HepG2 (cell line): ENCODE measurements at regions not wholly inside any gene's neighbourhood (a gene's known extent, or its start where the extent isn't known, plus 50 kb on each side); places are given as distances from the start of the nearest gene placed in this dataset.

Experiments used
- ATAC-seq: fragments of 200-7000 bp; cut with Tn5 transposase; 3 replicates; pipeline ENCODE4 v1.9.1; 2020; ENCODE audit warnings: mild to moderate bottlenecking, moderate library complexity
- BruUV-seq: library from RNA; stranded (reverse); fragments of 400-500 nt; replicated peaks from 2 replicates; lab custom pipeline; 2021; lab: Mats Ljungman, UMichigan
- CTCF ChIA-PET: fragments of 300-600 bp; formaldehyde crosslinking; extraction: SDS; loops from one replicate; lab custom pipeline; 2021; ENCODE audit warnings: low total read pairs, inconsistent platforms, low intra/inter-chr PET ratio; lab: Yijun Ruan, JAX
- POLR2A ChIA-PET: fragments of 350-600 bp; sonication (Branson Sonifier 250); formaldehyde crosslinking; loops from one replicate; lab custom pipeline; 2020; ENCODE audit warnings: antibody characterized with exemption, inconsistent platforms; lab: Yijun Ruan, JAX
- DNase-seq: peaks from one replicate; pipeline ENCODE4 v3.0.0-alpha.2; 2015; ENCODE audit warnings: low spot score
- FAIRE-seq: peaks from 3 replicates; lab custom pipeline; 2011; peaks lifted over from hg19 to GRCh38; lab: Jason Lieb, UNC
- H2AFZ ChIP-seq: one replicate; pipeline ENCODE4 v1.6.1; 2011; ENCODE audit warnings: low read length, inconsistent platforms
- H3K27ac ChIP-seq: fragments of 300-600 bp; 3 replicates; pipeline ENCODE4 v1.8.0; 2011; ENCODE audit warnings: mixed run types, mild to moderate bottlenecking, mixed read lengths, low read length, inconsistent platforms; ENCODE audit not compliant: insufficient read depth; ENCODE audit errors: extremely low read length
- H3K27me3 ChIP-seq, 2 experiments: fragments of 200-600 bp in 1 of 2; 2 replicates in 1 of 2; 3 replicates in 1 of 2; pipeline versions ENCODE4 v1.6.0 to v1.8.0; 2011; ENCODE audit warnings: low read length in 2 of 2, mild to moderate bottlenecking in 2 of 2, moderate library complexity in 2 of 2, inconsistent platforms in 1 of 2; ENCODE audit not compliant: insufficient read depth in 2 of 2, control insufficient read depth in 1 of 2
- H3K36me3 ChIP-seq, 2 experiments: fragments of 200-600 bp in 1 of 2; replicated peaks in 1 of 2; 2 replicates in 1 of 2; 3 replicates in 1 of 2; pipeline versions ENCODE4 v1.5.1 to v1.8.0; 2011; ENCODE audit warnings: low read length in 2 of 2, inconsistent platforms in 1 of 2; ENCODE audit not compliant: insufficient read depth in 2 of 2, control insufficient read depth in 1 of 2
- H3K4me1 ChIP-seq: 2 replicates; pipeline ENCODE4 v1.5.1; 2012; ENCODE audit warnings: low read length, inconsistent platforms; ENCODE audit not compliant: insufficient read depth
- H3K4me2 ChIP-seq: 2 replicates; pipeline ENCODE4 v1.6.0; 2011; ENCODE audit warnings: low read depth, low read length, inconsistent platforms
- H3K4me3 ChIP-seq, 3 experiments: fragments of 200-600 bp in 1 of 3; sonication (generic), shearing (Covaris generic) in 1 of 3; replicated peaks in 1 of 3; 2 replicates each; pipeline ENCODE4 v1.5.1; 2011 to 2016; ENCODE audit warnings: low read length in 3 of 3, inconsistent platforms in 2 of 3, low read depth in 2 of 3, mild to moderate bottlenecking in 2 of 3, control low read depth in 1 of 3, mixed read lengths in 1 of 3; ENCODE audit not compliant: insufficient read depth in 1 of 3
- H3K79me2 ChIP-seq: one replicate; pipeline ENCODE4 v1.6.1; 2011; ENCODE audit warnings: low read length, inconsistent platforms; ENCODE audit not compliant: insufficient read depth
- H3K9ac ChIP-seq: 2 replicates; pipeline ENCODE4 v1.6.0; 2011; ENCODE audit warnings: mild to moderate bottlenecking, low read depth, low read length, inconsistent platforms; ENCODE audit not compliant: insufficient read depth
- H3K9me3 ChIP-seq: 2 replicates; pipeline ENCODE4 v1.5.1; 2012; ENCODE audit warnings: mild to moderate bottlenecking, low read length
- H4K20me1 ChIP-seq: 2 replicates; pipeline ENCODE4 v1.6.0; 2011; ENCODE audit warnings: inconsistent platforms, mild to moderate bottlenecking, low read length, moderate library complexity; ENCODE audit not compliant: insufficient read depth
- GTF3A ChIP-seq: sonication (generic); formaldehyde crosslinking; conservative IDR thresholded peaks from 2 replicates; pipeline ENCODE4 v1.4.0; 2020; ENCODE audit warnings: mild to moderate bottlenecking, missing genetic modification reagents
- IKZF4 ChIP-seq: sonication (generic); formaldehyde crosslinking; IDR thresholded peaks from 2 replicates; pipeline ENCODE4 v1.5.1; 2020; ENCODE audit warnings: borderline replicate concordance, mild to moderate bottlenecking, low read depth, missing genetic modification reagents; ENCODE audit errors: not compliant biosample characterization
- NAIF1 ChIP-seq: sonication (generic); formaldehyde crosslinking; IDR thresholded peaks from 2 replicates; pipeline ENCODE4 v1.5.0; 2020; ENCODE audit warnings: mild to moderate bottlenecking, missing genetic modification reagents, borderline replicate concordance
- RARA ChIP-seq: IDR thresholded peaks from 2 replicates; pipeline ENCODE4 v1.6.1; 2016; ENCODE audit warnings: missing genetic modification reagents, missing compliant biosample characterization
- TBL1XR1 ChIP-seq: fragments of 150-350 bp; IDR thresholded peaks from 2 replicates; pipeline ENCODE4 v1.6.1; 2014; ENCODE audit warnings: borderline replicate concordance, low read length; ENCODE audit not compliant: partially characterized antibody
- ZIK1 ChIP-seq: sonication (generic); formaldehyde crosslinking; IDR thresholded peaks from 2 replicates; pipeline ENCODE4 v1.5.0; 2020; ENCODE audit warnings: mild to moderate bottlenecking, low read depth, missing genetic modification reagents, borderline replicate concordance
- ZNF484 ChIP-seq: sonication (generic); formaldehyde crosslinking; IDR thresholded peaks from 2 replicates; pipeline ENCODE4 v1.5.1; 2020; ENCODE audit warnings: mild to moderate bottlenecking, low read depth, missing genetic modification reagents, borderline replicate concordance
- ZNF772 ChIP-seq: sonication (generic); formaldehyde crosslinking; IDR thresholded peaks from 2 replicates; pipeline ENCODE4 v1.5.0; 2020; ENCODE audit warnings: mild to moderate bottlenecking, missing genetic modification reagents
- WGBS: methylation state at CpG from one replicate; pipeline ENCODE4 v1.1.6; 2017; ENCODE audit warnings: low lambda C conversion rate; 5-methylcytosine and 5-hydroxymethylcytosine counted together
- in situ Hi-C: cut with HindIII; loops from 2 replicates; pipeline ENCODE4 v1.10.0; 2017; ENCODE audit warnings: low pct_unique_long_range_greater_than_20kb; ENCODE audit not compliant: extremely low pct_ligation_motif_present
- intact Hi-C: fragments of 100-400 bp; cut with micrococcal nuclease; formaldehyde crosslinking; loops from one replicate; pipeline ENCODE4 v1.10.0; 2022; ENCODE audit not compliant: unreplicated experiment
- TF ChIP-seq, protein P1 (sequence below): sonication (generic); formaldehyde crosslinking; IDR thresholded peaks from 2 replicates; pipeline ENCODE4 v1.9.0; 2021; ENCODE audit warnings: missing genetic modification reagents, mild to moderate bottlenecking, borderline replicate concordance
- TF ChIP-seq, protein P2 (sequence below): sonication (generic); formaldehyde crosslinking; IDR thresholded peaks from 2 replicates; pipeline ENCODE4 v1.9.0; 2021; ENCODE audit warnings: mild to moderate bottlenecking, missing genetic modification reagents

DNA sequence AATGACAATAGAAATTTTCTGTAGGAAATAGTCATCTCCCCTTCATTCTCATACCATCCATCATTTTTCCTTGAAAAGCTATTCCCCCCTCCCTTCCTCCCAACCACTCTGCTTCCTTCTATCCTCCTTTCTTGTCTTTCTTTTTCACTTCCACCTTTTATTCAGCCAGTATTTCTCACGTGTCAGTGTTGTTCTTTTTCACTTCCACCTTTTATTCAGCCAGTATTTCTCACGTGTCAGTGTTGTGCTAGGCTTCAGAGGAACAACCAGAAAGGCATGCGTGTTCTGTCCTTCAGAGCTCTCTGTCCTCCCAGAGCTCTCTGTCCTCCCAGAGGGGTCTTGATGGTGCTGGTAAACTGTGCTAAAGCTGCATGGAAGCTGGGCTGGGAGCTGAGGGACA is 419.6 kb downstream of the GADD45G start:
- ATAC-seq (no peak), DNase-seq (no peak), FAIRE-seq (no peak)
- Histone ChIP-seq H2AFZ (no peak overlapping the region), H3K79me2 (no peaks in the 10 kb centered on the region), H3K36me3 (no peaks in the 10 kb centered on the region), H3K27me3 (no peaks in the 10 kb centered on the region), H4K20me1 (no peaks in the 10 kb centered on the region), H3K4me3 (no peak overlapping the region), H3K4me2 (no peak overlapping the region), H3K27ac (no peak overlapping the region), H3K9ac (no peak overlapping the region), H3K4me1 (no peaks in the 10 kb centered on the region), H3K9me3 (no peaks in the 10 kb centered on the region)
- intact Hi-C loops (no loop called here), in situ Hi-C loops (no loop called here)
- 24% methylated on average over 3 of the region's 3 CpGs for WGBS
- CTCF ChIA-PET = no interaction called here
- POLR2A ChIA-PET = no interaction called here
- BruUV-seq = no TSS peak
- TF ChIP-seq ZIK1 (CRISPR knock-in tag) (no peak), ZNF772 (CRISPR knock-in tag) (no peak)

DNA sequence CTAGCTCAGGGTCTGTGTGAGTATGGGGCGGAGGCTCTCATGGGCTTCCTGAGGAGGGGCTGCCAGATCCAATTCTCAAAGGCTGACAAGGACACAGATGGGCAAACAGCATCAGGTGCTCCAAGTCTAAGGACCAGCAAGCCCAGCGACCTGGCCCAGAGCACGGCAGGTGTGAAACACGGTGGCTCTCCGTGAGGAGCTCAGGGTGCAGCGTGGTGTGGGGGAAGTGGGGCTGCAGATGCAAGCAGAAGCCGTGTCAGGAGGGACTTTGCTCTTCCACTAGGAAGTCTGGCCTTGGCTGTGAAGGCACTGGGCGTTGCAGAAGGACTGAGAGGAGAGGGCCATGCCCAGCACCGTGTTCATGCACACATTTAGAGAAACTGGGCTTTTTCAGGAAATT is 420.0 kb downstream of the GADD45G start:
- DNase-seq (no peak), ATAC-seq (no peak), FAIRE-seq (no peak)
- Histone ChIP-seq H2AFZ (no peak overlapping the region), H3K9ac (no peak overlapping the region), H3K27ac (no peak overlapping the region), H3K79me2 (no peaks in the 10 kb centered on the region), H4K20me1 (no peaks in the 10 kb centered on the region), H3K36me3 (no peaks in the 10 kb centered on the region), H3K4me1 (no peaks in the 10 kb centered on the region), H3K4me2 (no peak overlapping the region), H3K9me3 (no peaks in the 10 kb centered on the region), H3K27me3 (no peaks in the 10 kb centered on the region), H3K4me3 (no peak overlapping the region)
- ChIA-PET CTCF (no interaction called here), POLR2A (no interaction called here)
- intact Hi-C loops = no loop called here
- in situ Hi-C loops = no loop called here
- 4% methylated on average over 5 of the region's 9 CpGs for WGBS
- BruUV-seq = no TSS peak
- TF ChIP-seq IKZF4 (no peak), RARA (CRISPR knock-in tag) (no peak), ZNF484 (CRISPR knock-in tag) (no peak), NAIF1 (no peak), GTF3A (CRISPR knock-in tag) (no peak), TBL1XR1 (no peak)
- TF ChIP-seq, protein P1, sequence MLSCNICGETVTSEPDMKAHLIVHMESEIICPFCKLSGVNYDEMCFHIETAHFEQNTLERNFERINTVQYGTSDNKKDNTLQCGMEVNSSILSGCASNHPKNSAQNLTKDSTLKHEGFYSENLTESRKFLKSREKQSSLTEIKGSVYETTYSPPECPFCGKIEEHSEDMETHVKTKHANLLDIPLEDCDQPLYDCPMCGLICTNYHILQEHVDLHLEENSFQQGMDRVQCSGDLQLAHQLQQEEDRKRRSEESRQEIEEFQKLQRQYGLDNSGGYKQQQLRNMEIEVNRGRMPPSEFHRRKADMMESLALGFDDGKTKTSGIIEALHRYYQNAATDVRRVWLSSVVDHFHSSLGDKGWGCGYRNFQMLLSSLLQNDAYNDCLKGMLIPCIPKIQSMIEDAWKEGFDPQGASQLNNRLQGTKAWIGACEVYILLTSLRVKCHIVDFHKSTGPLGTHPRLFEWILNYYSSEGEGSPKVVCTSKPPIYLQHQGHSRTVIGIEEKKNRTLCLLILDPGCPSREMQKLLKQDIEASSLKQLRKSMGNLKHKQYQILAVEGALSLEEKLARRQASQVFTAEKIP = no peak
- TF ChIP-seq, protein P2, sequence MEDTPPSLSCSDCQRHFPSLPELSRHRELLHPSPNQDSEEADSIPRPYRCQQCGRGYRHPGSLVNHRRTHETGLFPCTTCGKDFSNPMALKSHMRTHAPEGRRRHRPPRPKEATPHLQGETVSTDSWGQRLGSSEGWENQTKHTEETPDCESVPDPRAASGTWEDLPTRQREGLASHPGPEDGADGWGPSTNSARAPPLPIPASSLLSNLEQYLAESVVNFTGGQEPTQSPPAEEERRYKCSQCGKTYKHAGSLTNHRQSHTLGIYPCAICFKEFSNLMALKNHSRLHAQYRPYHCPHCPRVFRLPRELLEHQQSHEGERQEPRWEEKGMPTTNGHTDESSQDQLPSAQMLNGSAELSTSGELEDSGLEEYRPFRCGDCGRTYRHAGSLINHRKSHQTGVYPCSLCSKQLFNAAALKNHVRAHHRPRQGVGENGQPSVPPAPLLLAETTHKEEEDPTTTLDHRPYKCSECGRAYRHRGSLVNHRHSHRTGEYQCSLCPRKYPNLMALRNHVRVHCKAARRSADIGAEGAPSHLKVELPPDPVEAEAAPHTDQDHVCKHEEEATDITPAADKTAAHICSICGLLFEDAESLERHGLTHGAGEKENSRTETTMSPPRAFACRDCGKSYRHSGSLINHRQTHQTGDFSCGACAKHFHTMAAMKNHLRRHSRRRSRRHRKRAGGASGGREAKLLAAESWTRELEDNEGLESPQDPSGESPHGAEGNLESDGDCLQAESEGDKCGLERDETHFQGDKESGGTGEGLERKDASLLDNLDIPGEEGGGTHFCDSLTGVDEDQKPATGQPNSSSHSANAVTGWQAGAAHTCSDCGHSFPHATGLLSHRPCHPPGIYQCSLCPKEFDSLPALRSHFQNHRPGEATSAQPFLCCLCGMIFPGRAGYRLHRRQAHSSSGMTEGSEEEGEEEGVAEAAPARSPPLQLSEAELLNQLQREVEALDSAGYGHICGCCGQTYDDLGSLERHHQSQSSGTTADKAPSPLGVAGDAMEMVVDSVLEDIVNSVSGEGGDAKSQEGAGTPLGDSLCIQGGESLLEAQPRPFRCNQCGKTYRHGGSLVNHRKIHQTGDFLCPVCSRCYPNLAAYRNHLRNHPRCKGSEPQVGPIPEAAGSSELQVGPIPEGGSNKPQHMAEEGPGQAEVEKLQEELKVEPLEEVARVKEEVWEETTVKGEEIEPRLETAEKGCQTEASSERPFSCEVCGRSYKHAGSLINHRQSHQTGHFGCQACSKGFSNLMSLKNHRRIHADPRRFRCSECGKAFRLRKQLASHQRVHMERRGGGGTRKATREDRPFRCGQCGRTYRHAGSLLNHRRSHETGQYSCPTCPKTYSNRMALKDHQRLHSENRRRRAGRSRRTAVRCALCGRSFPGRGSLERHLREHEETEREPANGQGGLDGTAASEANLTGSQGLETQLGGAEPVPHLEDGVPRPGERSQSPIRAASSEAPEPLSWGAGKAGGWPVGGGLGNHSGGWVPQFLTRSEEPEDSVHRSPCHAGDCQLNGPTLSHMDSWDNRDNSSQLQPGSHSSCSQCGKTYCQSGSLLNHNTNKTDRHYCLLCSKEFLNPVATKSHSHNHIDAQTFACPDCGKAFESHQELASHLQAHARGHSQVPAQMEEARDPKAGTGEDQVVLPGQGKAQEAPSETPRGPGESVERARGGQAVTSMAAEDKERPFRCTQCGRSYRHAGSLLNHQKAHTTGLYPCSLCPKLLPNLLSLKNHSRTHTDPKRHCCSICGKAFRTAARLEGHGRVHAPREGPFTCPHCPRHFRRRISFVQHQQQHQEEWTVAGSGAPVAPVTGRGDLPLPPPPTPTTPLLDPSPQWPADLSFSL (CRISPR knock-in tag) = no peak
